ENCODE measurements at regions not wholly inside any gene's neighbourhood (a gene's known extent, or its start where the extent isn't known, plus 50 kb on each side); places are given as distances from the start of the nearest gene placed in this dataset.

- H3K4me1 ChIP-seq: no peaks in the 10 kb centered on the region
- no peak overlapping the region for H2AFZ ChIP-seq (replicated peaks)
- TF ChIP-seq EZH2 (IDR thresholded peaks at IDR 0.05) (no peak), CTCF (IDR thresholded peaks at IDR 0.05) (no peak), EZH2phosphoT487 (IDR thresholded peaks at IDR 0.05) (no peak)
- H3K4me3 ChIP-seq: no peak overlapping the region
- no peaks in the 10 kb centered on the region for H3F3A ChIP-seq (ENCODE audit: low read depth)
- H3K27ac ChIP-seq: no peak overlapping the region
- peaks cover 2% of the 10 kb centered on the region for H3K27me3 Mint-ChIP-seq (ENCODE audit: insufficient read depth, low read depth)
- peaks cover 12% of the 10 kb centered on the region for H3K4me1 Mint-ChIP-seq
- no peaks in the 10 kb centered on the region for H3K36me3 ChIP-seq
- H3K9ac ChIP-seq: no peak overlapping the region
- no peaks in the 10 kb centered on the region for H4K20me1 ChIP-seq (ENCODE audit: low read depth)
- DNase-seq (ENCODE audit: low spot score): no peak
- H3K4me2 ChIP-seq: no peak overlapping the region
- H3K27me3 ChIP-seq: no peaks in the 10 kb centered on the region
- H3K27ac Mint-ChIP-seq: no peak overlapping the region
- no peaks in the 10 kb centered on the region for H3K36me3 Mint-ChIP-seq
- no peak overlapping the region for H3K4me3 Mint-ChIP-seq
- no peaks in the 10 kb centered on the region for H3K79me2 ChIP-seq (ENCODE audit: low read depth)
- H3K9me3 Mint-ChIP-seq: no peaks in the 10 kb centered on the region
- H3K9me3 ChIP-seq (ENCODE audit: low read depth): no peaks in the 10 kb centered on the region
Observed at GRCh38 chr2:129070663-129071062, 752.0 kb upstream of the HS6ST1 start.

DNA sequence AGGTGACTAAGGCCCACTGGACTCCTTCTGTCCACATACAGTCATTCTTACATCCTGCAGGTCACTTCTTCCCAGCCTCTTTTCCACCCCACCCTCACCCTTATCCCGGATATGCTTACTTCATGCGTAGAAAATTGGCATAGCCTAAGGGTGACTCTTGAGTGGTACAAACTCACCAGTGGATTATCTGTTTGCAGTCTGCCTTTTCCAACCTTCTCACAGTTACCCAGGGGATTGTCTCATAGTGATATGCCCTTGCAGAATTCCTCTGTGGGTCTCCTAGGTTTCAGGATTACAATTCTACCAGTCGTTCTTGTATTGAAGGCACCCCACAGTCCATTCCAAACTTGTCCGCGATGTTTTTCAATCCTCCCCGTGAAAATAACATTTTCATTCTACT, 752.9 kb upstream of the HS6ST1 start:
- Mint-ChIP-seq H3K27ac (no peak overlapping the region), H3K27me3 (ENCODE audit: insufficient read depth, low read depth) (peaks cover 2% of the 10 kb centered on the region), H3K9me3 (no peaks in the 10 kb centered on the region), H3K4me3 (no peak overlapping the region), H3K36me3 (no peaks in the 10 kb centered on the region), H3K4me1 (peaks cover 12% of the 10 kb centered on the region)
- Histone ChIP-seq H2AFZ (replicated peaks) (no peak overlapping the region), H3K4me1 (no peaks in the 10 kb centered on the region), H3K9me3 (ENCODE audit: low read depth) (no peaks in the 10 kb centered on the region), H4K20me1 (ENCODE audit: low read depth) (no peaks in the 10 kb centered on the region), H3K36me3 (no peaks in the 10 kb centered on the region), H3K9ac (no peak overlapping the region), H3K4me2 (no peak overlapping the region), H3K79me2 (ENCODE audit: low read depth) (no peaks in the 10 kb centered on the region), H3K27ac (no peak overlapping the region), H3K27me3 (no peaks in the 10 kb centered on the region), H3F3A (ENCODE audit: low read depth) (no peaks in the 10 kb centered on the region), H3K4me3 (no peak overlapping the region)
- DNase-seq (ENCODE audit: low spot score): no peak
- TF ChIP-seq CTCF (IDR thresholded peaks at IDR 0.05) (no peak), EZH2 (IDR thresholded peaks at IDR 0.05) (no peak), EZH2phosphoT487 (IDR thresholded peaks at IDR 0.05) (no peak)

DNA sequence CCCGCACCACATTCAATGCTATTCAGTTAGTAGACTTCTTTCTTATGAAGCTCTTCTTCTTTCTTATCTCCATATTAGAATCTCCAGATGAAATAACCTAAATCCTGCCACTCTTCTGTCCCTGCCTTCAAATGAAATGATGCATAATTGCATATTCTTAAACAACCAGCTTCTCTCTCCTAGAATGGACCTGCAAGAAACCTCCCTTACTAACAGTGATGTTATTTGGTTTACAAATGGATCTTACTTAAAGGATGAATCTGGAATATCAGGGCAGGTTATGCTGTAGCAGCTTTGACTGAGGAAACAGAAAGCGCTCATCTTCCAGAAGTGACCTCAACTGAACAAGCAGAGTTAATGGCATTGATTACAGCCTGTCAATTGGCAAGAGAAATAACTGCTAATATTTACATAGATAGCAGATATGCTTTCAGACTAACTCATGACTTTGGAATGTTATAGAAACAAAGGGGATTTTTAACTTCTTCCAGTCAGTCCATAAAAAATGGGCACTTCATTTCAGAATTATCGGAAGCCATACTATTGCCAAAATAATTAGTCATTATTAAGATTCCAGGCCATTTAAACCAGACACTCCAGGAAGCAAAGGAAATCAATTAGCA, 755.7 kb upstream of the HS6ST1 start:
- Mint-ChIP-seq H3K9me3 (no peaks in the 10 kb centered on the region), H3K27me3 (ENCODE audit: insufficient read depth, low read depth) (peaks cover 2% of the 10 kb centered on the region), H3K4me1 (peaks cover 17% of the 10 kb centered on the region), H3K4me3 (no peak overlapping the region), H3K36me3 (no peaks in the 10 kb centered on the region), H3K27ac (no peak overlapping the region)
- TF ChIP-seq EZH2 (IDR thresholded peaks at IDR 0.05): no peak
- TF ChIP-seq EZH2phosphoT487 (IDR thresholded peaks at IDR 0.05): no peak
- TF ChIP-seq CTCF (IDR thresholded peaks at IDR 0.05): no peak
- Histone ChIP-seq H3K27ac (no peak overlapping the region), H3K9ac (no peak overlapping the region), H4K20me1 (ENCODE audit: low read depth) (no peaks in the 10 kb centered on the region), H3K36me3 (no peaks in the 10 kb centered on the region), H3K4me2 (no peak overlapping the region), H3K4me3 (no peak overlapping the region), H3K27me3 (no peaks in the 10 kb centered on the region), H3K79me2 (ENCODE audit: low read depth) (no peaks in the 10 kb centered on the region), H3K9me3 (ENCODE audit: low read depth) (no peaks in the 10 kb centered on the region), H3F3A (ENCODE audit: low read depth) (no peaks in the 10 kb centered on the region), H2AFZ (replicated peaks) (no peak overlapping the region), H3K4me1 (no peaks in the 10 kb centered on the region)
- no peak for DNase-seq (ENCODE audit: low spot score)

All from neural progenitor cell (in vitro differentiated cells).